GM12873 (cell line): ENCODE measurements at regions not wholly inside any gene's neighbourhood (a gene's known extent, or its start where the extent isn't known, plus 50 kb on each side); places are given as distances from the start of the nearest gene placed in this dataset.

Experiments
- CTCF ChIP-seq: IDR thresholded peaks from 2 replicates; pipeline ENCODE4 v1.5.1; 2012; ENCODE audit warnings: low read depth, mild to moderate bottlenecking, moderate library complexity, low read length, control low read depth; ENCODE audit not compliant: insufficient read depth; ENCODE audit errors: missing control alignments

GRCh38 chr13:64164435-64164834, 2748.8 kb upstream of the PCDH20 start:
- TF ChIP-seq CTCF = no peak

- no peak for TF ChIP-seq CTCF
Observed at GRCh38 chr13:64160479-64160878, 2744.8 kb upstream of the PCDH20 start.

GRCh38 chr13:64158908-64159307, 2743.3 kb upstream of the PCDH20 start:
- no peak for TF ChIP-seq CTCF

- TF ChIP-seq CTCF = no peak
Observed at GRCh38 chr13:64154514-64154913, 2738.9 kb upstream of the PCDH20 start.

- no peak for TF ChIP-seq CTCF
Observed at GRCh38 chr13:64130600-64130999, 2715.0 kb upstream of the PCDH20 start.

GRCh38 chr13:64130171-64130570, 2714.5 kb upstream of the PCDH20 start:
- no peak for TF ChIP-seq CTCF

- TF ChIP-seq CTCF = no peak
Observed at GRCh38 chr13:64127856-64128255, 2712.2 kb upstream of the PCDH20 start.
